Panc1 (cell line): ENCODE measurements at regions not wholly inside any gene's neighbourhood (a gene's known extent, or its start where the extent isn't known, plus 50 kb on each side); places are given as distances from the start of the nearest gene placed in this dataset.

ENCODE experiments used
- ATAC-seq: fragments of 200-7000 bp; cut with Tn5 transposase; 2 replicates; pipeline ENCODE4 v1.9.1; 2020; ENCODE audit warnings: mild to moderate bottlenecking, moderate library complexity
- BruUV-seq: library from RNA; stranded (reverse); fragments of 400-500 nt; replicated peaks from 2 replicates; lab custom pipeline; 2021; lab: Mats Ljungman, UMichigan
- CTCF ChIA-PET: fragments of 300-600 bp; sonication (Branson Sonifier 250); formaldehyde crosslinking; loops from one replicate; lab custom pipeline; 2022; ENCODE audit warnings: antibody characterized with exemption; lab: Charles Lee
- POLR2A ChIA-PET: fragments of 300-600 bp; sonication (Branson Sonifier 250); formaldehyde crosslinking; loops from one replicate; lab custom pipeline; 2022; ENCODE audit warnings: antibody characterized with exemption; lab: Charles Lee
- DNase-seq: peaks from one replicate; pipeline ENCODE4 v3.0.0-alpha.2; 2010; ENCODE audit warnings: low read depth, low spot score
- H3K27ac ChIP-seq: 2 replicates; pipeline ENCODE4 v1.5.1; 2011; ENCODE audit warnings: mild to moderate bottlenecking, low read length, inconsistent platforms
- H3K27me3 ChIP-seq: fragments of 200-500 bp; sonication (Bioruptor generic); 2 replicates; pipeline ENCODE4 v1.6.0; 2014; ENCODE audit warnings: low read length, inconsistent platforms; ENCODE audit not compliant: control insufficient read depth, insufficient read depth
- H3K36me3 ChIP-seq: fragments of 200-500 bp; sonication (Bioruptor generic); 2 replicates; pipeline ENCODE4 v1.5.1; 2014; ENCODE audit warnings: inconsistent platforms, mild to moderate bottlenecking, low read length, moderate library complexity; ENCODE audit not compliant: control insufficient read depth, insufficient read depth
- H3K4me1 ChIP-seq: 2 replicates; pipeline ENCODE4 v1.5.1; 2011; ENCODE audit warnings: inconsistent platforms, mild to moderate bottlenecking, low read length, moderate library complexity; ENCODE audit not compliant: control insufficient read depth, insufficient read depth
- H3K4me3 ChIP-seq, 2 experiments: 2 replicates each; pipeline ENCODE4 v1.5.1; 2011 to 2012; ENCODE audit warnings: low read depth in 2 of 2, low read length in 2 of 2, mild to moderate bottlenecking in 2 of 2, inconsistent platforms in 1 of 2, moderate library complexity in 1 of 2
- H3K9me3 ChIP-seq: fragments of 200-500 bp; sonication (Bioruptor generic); 2 replicates; pipeline ENCODE4 v1.5.1; 2014; ENCODE audit warnings: low read depth, mild to moderate bottlenecking, inconsistent platforms, low read length, moderate library complexity; ENCODE audit not compliant: control insufficient read depth, insufficient read depth
- CTCF ChIP-seq: fragments of 450-650 bp; IDR thresholded peaks from 2 replicates; pipeline ENCODE4 v1.5.1; 2017; ENCODE audit warnings: mild to moderate bottlenecking
- POLR2AphosphoS5 ChIP-seq: IDR thresholded peaks from 2 replicates; pipeline ENCODE4 v1.6.1; 2012; ENCODE audit warnings: mild to moderate bottlenecking, low read depth, low read length, moderate library complexity
- REST ChIP-seq, 2 experiments: IDR thresholded peaks; 2 replicates each; pipeline ENCODE4 v1.6.1; 2011 to 2012; ENCODE audit warnings: low read depth in 2 of 2, control low read depth in 1 of 2, low read length in 1 of 2, mild to moderate bottlenecking in 1 of 2, moderate library complexity in 1 of 2; ENCODE audit not compliant: insufficient read depth in 1 of 2
- SIN3A ChIP-seq: IDR thresholded peaks from 2 replicates; pipeline ENCODE4 v1.6.1; 2012; ENCODE audit warnings: low read depth, mild to moderate bottlenecking, low read length, moderate library complexity, borderline replicate concordance; ENCODE audit not compliant: insufficient read depth
- TCF7L2 ChIP-seq: IDR thresholded peaks from 2 replicates; pipeline ENCODE4 v1.6.1; 2011; ENCODE audit warnings: mild to moderate bottlenecking, low read depth, low read length, inconsistent platforms
- in situ Hi-C: cut with HindIII; loops from 2 replicates; pipeline ENCODE4 v1.10.0; 2016; ENCODE audit warnings: low sequenced_read_pairs, low pct_unique_long_range_greater_than_20kb
- intact Hi-C: fragments of 100-400 bp; cut with micrococcal nuclease; formaldehyde crosslinking; loops from one replicate; pipeline ENCODE4 v1.10.0; 2022; ENCODE audit not compliant: unreplicated experiment

GRCh38 chr10:8815969-8816368, 761.5 kb downstream of the GATA3 start:
- H3K4me1 ChIP-seq = no peaks in the 10 kb centered on the region
- TF ChIP-seq TCF7L2 (no peak), CTCF (no peak)
- in situ Hi-C loops (no loop called here), intact Hi-C loops (no loop called here)
- H3K36me3 ChIP-seq = no peaks in the 10 kb centered on the region
- ATAC-seq (no peak), DNase-seq (no peak)
- H3K4me3 ChIP-seq = no peak overlapping the region
- no TSS peak for BruUV-seq
- H3K27ac ChIP-seq = no peak overlapping the region
- ChIA-PET CTCF (no interaction called here), POLR2A (no interaction called here)
- H3K27me3 ChIP-seq = no peaks in the 10 kb centered on the region
- no peaks in the 10 kb centered on the region for H3K9me3 ChIP-seq

GRCh38 chr10:8817299-8817698, 762.8 kb downstream of the GATA3 start:
- BruUV-seq = no TSS peak
- DNase-seq = no peak
- ChIA-PET POLR2A (no interaction called here), CTCF (no interaction called here)
- Histone ChIP-seq H3K9me3 (no peaks in the 10 kb centered on the region), H3K27ac (no peak overlapping the region), H3K4me1 (no peaks in the 10 kb centered on the region), H3K27me3 (no peaks in the 10 kb centered on the region), H3K36me3 (no peaks in the 10 kb centered on the region), H3K4me3 (no peak overlapping the region)
- in situ Hi-C loops (no loop called here), intact Hi-C loops (no loop called here)
- no peak for ATAC-seq
- TF ChIP-seq TCF7L2 = no peak
- TF ChIP-seq SIN3A = no peak
- no peak for TF ChIP-seq REST (IDR thresholded peaks at IDR 0.05; ENCODE audit: insufficient read depth in 1 of 2, low read depth in 2 of 2, low read length in 1 of 2)
- TF ChIP-seq POLR2AphosphoS5 = no peak
- no peak for TF ChIP-seq CTCF

- Histone ChIP-seq H3K4me3 (no peak overlapping the region), H3K9me3 (no peaks in the 10 kb centered on the region), H3K36me3 (no peaks in the 10 kb centered on the region), H3K4me1 (no peaks in the 10 kb centered on the region), H3K27ac (no peak overlapping the region), H3K27me3 (no peaks in the 10 kb centered on the region)
- intact Hi-C loops (no loop called here), in situ Hi-C loops (no loop called here)
- TF ChIP-seq CTCF (no peak), POLR2AphosphoS5 (no peak), REST (IDR thresholded peaks at IDR 0.05; ENCODE audit: insufficient read depth in 1 of 2, low read depth in 2 of 2, low read length in 1 of 2) (no peak), TCF7L2 (no peak), SIN3A (no peak)
- no peak for ATAC-seq
- DNase-seq = no peak
- ChIA-PET CTCF (no interaction called here), POLR2A (no interaction called here)
- BruUV-seq = no TSS peak
These were observed 771.1 kb downstream of the GATA3 start for GRCh38 chr10:8825611-8826010.
